NCI-H1417 treated with DMSO at 0.1 percent for 48 hours (cell line): ENCODE measurements at regions not wholly inside any gene's neighbourhood (a gene's known extent, or its start where the extent isn't known, plus 50 kb on each side); places are given as distances from the start of the nearest gene placed in this dataset.

Experiments used
- DNase-seq: peaks from one replicate; lab custom pipeline; 2025; lab: John Stamatoyannopoulos, UW

DNA sequence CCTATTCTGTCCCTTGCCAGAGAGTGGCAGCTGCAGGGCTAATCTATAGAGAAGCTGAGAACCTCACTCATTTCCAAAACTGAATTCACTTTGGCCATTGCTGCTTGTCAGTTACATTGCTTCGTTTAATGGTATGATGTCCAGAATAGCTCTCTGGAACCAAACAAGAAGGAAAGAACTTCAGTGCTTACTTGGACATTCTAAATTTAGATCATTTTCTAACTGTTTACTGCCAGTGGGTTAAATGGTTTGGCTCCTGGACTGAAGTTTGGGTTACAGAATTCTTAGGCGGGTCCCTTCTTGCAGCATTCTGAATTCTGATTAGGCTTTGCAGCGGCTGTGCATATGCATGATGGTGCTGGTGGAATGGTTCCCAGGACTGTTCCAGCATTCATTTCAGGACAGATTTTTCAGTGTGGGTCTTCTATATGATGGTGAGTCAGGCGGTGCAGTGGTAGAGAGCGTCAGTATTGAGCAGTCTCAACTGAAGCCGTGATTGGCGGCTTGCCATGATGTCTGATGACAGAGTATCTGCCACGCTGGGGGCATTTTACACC, 148.7 kb downstream of the DYRK2 start:
- DNase-seq, result no peak

DNA sequence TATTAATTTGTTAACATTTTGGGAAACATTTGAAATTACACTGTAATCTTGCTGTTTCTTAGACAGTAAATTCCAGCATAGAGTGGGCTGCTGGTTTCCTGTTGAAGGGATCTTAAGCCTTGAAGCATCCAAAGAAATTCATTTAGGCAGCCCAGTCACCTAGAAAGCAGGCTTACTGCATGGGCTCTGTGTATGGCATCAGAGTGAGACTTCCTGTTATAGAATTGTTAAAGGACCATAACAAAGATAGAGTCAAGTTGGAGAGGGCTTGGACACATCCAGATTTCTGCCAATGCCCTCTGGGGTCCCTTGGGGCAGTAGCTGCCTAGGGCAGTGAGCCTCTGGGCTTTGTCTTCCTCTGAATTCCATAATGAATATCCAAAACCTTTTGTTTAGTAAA, 149.2 kb downstream of the DYRK2 start:
- DNase-seq, result no peak

DNA sequence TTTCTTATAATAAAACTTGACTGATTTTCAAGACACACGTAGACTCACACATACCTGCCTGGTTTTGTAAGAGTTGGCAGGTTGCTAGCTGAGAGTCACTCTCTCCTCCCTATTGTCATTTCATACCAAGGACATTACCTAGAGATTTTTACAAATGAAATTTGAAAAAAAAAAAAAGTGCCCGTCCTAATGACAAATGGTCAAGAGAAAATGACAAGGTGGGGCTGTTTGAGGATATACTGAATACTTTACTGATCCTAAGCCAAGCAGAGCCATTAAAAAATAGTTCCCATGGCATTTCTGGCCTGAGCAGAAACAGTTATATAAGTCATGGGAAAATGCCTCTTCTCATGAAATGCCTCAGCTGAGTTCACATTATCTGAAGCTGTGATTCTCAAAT, 150.2 kb downstream of the DYRK2 start:
- no peak for DNase-seq

DNA sequence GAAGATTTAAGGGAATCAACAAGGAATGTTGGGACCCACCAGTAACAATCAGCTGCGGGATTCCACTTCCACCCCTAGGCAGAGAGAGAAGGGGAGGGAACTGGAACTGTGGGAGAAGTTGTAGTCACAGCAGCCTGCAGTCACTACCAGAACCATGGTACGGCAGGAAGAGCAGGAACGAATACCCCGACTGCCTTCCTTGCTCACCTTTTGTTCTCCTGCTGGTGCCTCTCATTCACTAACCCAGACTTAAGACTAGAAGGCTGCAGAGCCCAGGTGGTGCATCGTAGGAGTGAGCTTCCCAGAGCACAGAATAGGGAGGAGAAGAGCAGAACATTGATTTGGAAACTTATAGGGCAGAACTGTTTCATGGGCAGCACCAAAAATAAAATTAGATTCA, 154.2 kb downstream of the DYRK2 start:
- DNase-seq, result no peak

DNA sequence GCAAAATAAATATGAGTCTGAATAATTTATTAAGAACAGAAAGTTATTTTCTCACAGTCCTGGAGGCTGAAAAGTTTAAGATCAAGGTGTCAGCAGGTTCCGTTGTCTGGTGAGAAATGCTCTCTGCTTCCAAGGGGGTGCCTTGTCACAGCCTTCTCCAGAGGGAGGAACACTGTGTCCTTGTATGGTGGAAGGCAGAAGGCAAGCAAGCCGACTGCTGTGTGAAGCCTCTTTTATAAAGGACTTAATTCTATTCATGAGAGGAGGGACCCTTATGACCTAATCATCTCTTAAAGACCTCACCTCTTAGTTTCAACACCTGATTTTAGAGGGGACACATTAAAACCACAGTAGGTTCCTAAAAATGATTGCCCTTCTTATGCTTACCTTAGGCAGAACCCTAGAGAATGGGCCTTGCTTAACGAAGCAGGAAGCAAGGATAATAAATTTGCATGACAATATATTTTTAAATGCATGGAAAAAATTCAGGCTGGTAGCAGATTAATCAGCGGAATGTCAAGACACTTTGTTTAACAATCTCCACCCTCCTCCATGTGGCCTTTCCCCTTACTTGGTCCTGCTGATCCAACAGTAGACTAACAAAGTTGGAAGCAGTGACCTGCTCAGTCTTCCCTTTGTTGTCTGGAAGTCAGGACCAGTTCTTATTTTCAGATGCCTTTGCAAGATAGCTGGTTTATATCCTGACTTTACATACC, 154.9 kb downstream of the DYRK2 start:
- DNase-seq, result no peak

DNA sequence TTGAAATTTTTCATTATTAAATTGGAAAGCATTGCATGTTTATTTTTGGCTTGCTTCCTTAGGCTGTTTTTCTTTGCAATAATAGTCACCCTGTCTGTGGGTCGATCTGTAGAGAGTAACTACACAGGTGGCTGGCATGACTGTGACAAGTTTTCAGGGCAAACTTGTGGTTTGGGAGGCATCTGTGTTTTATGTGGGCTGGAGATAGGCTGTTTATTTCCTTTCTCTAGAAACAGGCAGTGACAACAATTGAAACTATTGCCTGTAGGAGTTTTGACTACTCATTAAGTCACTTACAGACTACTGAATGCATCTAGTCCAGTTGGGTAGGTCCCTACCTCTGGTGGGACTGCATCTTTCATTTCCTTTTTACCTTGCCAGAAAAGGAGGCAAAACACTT, 155.6 kb downstream of the DYRK2 start:
- DNase-seq, result no peak

DNA sequence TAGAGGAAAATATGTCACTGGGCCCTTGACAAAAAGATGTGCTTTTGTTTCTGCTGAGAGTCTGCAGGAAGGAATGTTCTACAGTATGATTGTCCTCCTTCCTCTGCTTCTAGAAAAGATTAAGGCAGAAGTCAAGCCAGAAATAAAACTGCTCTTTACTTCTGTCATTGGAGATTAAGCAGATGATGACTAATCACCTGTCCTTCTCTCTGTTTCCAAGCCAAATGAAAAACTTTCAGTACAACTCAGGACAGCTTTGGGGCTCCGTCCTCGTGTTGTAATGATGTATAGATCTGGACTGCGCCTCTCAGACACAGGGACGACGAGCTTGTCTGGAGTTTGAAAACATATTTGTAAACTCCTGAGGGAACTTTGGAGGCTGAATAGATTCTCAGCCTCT, 159.3 kb downstream of the DYRK2 start:
- no peak for DNase-seq

DNA sequence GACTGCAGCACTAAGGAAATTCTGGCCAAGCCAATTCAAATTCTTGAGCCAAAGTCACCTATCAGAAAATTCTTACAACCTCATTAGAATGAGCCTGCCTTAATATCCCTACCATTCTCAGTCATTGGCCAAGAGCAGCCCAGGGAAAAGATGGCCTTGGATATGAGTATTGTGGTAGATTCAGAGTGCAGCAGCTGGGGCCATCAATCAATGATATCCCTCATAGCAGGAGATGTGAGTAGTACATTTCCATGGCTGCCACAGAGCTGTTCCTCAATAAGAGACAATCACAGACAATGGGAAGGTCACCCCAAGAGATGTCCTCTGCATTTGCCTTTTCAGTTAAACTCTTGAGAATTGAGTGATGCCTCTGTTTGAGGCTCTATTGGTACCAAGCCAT, 161.6 kb downstream of the DYRK2 start:
- DNase-seq, result no peak

DNA sequence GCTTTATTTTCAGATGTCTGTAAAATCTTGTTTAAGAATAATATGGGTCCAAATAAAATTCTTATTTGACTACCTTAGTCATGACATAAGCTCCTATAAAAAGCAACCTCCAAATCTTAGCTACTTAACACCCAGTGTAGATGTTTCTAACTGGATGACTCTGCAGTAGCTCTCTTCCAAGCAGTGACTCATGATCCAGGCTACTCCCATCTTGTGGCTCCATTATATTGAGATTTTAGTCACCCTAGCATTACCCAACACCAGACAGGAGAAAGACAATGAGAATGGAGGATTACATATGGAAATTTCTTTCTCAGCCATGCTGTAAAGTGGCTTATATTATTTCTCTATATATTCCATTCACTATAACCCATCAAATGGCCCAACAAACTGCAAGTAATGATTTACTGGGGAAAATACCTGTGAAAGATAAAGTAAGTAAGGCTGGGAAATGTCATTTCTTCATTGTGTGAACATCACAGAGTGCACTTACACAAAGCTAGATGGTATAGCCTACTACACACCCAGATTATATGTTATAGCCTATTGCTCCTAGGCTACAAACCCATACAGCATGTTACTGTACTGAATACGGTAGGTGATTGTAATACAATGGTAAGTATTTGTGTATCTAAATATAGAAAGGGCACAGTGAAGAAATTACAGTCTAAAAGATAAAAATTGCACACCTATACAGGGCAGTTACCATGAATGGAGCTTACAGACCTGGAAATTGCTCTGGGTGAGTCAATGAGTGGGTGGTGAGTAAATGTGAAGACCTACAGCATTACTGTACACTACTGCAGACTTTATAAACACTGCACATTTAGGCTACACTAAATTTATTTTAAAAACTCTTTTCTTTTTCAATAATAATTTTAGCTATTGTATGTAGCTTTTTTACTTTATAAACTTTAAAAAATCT, 163.2 kb downstream of the DYRK2 start:
- DNase-seq, result no peak

DNA sequence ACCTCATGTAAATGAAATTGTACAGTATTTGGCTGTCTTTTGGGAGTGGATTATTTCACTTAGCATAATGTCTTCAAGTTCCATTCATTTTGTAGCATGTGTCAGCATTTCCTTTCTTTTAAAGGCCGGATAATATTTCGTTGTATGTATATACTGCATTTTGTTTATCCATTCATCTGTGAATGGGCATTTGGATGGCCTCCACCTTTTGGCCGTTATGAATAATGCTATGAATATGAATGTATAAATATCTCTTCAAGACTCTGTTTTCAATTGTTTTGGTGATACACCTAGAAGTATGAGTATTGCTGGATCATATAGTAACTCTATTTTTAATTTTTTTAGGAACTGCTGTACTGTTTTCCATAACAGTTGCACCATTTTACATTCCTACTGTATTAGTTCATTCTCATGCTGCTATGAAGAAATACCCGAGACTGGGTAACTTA, 164.9 kb downstream of the DYRK2 start:
- DNase-seq, result no peak

DNA sequence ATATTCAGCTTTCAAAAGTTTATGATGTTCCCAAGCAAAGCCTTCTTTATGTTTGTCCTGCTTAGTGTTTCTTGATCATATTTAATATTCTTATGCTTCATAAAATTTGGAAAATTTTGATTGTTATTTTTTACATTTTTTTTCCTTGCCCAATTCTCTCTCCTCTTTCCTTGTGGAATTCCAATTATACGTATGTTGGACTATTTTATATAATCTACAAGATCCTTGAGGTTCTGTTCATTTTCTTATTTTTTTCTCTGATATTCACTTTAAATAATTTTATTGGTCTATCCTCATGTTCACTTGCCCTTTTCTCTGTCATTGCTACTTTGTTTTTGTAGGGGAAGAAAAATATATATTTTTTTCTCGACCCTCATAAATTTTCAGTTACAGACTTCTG, 167.7 kb downstream of the DYRK2 start:
- DNase-seq, result no peak

DNA sequence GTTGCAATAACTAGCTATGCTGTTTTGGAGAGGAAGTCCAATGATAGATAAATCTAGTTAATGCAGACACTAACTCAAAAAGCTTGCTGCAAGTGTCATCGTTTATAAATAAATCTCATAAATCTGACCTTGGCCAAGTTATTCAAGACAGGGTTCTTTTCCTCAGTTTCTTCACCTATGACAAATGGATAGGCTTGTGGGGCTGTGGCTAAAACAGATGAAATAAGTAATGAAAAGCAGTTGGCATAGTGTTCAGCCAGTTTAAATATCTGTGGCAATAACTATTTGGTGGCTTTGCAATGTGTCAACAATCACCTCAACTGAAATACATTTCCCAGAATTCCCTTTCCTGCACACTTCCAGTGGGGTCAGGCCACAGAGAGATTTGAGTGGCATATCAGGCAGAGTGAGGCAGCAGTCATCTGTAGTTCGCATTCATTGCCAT, 169.9 kb downstream of the DYRK2 start:
- DNase-seq, result no peak

DNA sequence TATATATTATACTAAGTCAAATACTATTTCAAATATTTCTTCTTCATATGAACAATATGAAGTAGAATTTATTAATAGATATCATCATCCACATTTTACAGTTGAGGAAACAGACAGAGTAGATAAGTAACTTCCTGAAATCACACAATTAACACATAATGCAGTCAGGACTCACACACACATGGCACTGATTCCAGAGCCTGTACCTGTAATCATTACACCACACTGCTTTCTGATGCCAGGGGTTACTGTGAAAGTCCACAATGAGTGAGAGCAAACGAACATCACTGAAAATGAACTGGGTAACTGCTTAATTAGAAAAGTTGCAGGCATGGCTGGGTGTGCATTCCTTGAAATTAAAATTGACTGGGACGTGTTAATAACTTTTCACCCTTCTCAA, 169.3 kb upstream of the IFNG-AS1 start:
- DNase-seq, result no peak

DNA sequence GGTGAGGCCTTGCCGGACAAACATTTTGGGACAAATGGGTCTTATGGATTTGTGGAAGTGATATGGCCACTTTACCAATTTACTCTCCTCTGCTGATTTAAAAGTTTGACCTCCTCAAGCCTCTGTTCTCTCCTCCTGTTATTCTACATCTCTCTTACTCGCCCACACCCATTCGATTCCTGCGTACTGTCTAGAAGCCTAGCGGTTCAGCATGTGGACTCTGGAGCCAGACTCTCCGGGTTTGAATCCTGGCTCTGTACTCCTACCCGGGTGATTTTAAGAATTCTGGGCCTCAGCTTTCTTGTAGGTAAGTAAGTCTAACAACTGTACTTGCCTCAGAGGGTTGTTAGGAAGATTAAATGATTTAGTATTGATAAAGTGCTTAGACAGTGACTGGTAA, 168.6 kb upstream of the IFNG-AS1 start:
- no peak for DNase-seq

DNA sequence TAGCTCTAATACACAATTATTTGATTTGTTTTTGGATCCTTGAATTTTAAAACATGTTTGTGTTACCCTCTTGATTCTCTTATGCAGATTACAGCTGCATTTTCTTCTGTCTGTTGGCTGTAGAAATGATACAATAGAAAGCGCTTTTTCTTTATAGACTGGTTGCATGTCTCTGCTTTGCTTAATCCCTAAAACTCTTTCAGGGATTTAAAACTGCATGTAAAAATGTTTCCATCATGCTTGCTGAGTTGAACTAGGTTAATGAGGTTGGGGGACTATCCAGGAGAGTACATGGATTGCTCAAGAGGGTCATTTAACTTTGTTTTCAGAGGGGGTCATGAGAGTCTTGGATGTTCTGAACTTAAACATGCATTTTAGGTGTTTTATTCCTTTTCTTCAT, 166.4 kb upstream of the IFNG-AS1 start:
- DNase-seq, result no peak

DNA sequence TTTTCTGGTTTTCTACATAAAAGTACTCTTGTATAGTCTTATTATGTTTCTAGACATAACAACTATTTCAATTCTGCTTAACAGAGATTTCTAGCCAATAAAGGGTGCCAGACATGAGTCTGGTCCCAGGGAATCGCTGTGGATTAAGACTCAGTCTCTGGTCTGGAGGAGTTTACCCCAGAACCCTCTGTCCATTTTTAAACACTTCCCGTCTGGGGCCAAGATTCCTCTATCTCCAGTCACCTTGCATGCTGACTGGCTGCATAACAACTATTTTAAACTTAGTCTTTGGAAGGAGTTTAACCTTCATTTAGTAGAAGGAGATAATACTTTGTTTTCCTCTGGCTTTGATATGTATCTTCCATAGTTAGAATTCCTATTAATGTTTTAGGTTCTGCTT, 163.1 kb upstream of the IFNG-AS1 start:
- no peak for DNase-seq

DNA sequence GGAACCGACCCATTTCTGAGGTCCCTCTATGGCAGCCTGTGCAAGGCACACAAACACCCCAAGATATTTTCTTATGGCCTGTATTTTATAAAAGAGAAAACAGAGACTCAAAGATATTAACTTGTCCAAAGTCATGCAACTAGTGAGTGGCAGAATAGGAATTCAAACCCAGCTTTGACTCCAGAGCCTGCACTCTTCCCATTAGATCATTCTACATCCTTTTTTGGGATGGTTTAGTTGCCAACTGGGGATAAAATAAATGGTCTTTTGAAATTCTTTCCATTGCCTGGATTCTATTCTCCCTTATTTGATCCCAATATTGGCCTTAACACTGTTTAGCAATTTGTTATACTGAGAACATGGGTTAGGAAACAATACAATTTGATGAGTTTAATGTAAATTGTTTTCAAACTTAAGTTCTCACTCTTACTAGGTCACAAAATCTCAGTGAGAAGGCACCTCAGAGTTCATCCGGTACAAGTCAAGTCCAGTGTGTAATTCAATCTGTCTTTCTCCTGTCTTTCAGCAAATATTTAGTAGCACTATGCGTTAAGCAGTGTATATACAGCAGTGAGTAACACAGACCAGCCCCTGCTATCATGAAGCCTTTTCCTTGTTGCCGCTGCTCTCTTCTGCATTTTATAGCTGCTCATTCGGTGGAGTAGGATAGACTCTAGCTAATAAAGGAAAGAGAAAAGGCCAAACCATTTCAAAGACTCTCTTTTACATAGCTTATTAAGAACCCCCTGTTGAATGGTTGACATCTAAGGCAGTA, 162.1 kb upstream of the IFNG-AS1 start:
- DNase-seq, result no peak

DNA sequence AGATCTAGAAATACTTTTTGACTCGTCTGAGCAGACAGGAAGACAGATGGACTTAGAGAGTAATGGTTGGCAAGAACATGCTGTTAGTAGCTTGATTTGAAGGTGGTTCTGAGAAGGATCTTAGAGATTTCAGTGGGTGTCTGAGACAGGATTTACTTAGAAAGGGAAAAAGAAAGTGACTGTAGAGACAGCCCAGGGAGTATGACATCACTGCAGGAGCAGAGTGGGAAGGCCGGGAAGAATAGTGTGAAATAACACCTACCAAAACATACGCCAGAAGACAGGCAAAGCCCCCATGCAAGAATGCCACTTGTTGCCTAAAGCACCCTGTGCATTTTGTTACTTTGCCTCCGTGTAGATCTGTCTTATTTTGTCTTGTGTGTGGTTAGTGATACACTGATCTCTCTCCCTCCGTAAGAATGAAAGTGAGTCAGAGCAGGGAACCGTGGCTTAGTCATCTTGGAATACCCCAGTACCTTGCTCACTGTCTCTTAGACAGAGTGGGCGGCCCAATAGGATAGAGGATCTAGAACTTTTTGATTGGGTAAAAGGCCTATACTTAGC, 161.3 kb upstream of the IFNG-AS1 start:
- no peak for DNase-seq

DNA sequence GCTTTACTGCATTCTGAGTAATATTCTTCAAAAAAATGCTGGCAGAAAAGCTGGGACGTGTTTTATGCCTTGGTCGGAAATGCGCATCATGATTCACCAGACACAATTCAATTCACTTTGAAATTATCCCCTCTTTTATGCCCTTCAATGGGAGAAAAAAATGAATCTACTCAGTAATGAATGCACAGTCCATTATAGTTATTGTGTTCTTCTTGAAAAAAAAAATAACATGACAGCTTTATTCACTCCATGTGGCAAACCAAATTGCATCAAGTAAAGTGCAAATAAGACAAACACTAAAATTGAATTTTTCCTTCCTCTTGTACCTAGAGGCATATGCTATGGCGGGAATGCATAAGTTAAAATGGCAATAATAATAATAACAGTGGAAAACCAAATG, 159.4 kb upstream of the IFNG-AS1 start:
- no peak for DNase-seq

DNA sequence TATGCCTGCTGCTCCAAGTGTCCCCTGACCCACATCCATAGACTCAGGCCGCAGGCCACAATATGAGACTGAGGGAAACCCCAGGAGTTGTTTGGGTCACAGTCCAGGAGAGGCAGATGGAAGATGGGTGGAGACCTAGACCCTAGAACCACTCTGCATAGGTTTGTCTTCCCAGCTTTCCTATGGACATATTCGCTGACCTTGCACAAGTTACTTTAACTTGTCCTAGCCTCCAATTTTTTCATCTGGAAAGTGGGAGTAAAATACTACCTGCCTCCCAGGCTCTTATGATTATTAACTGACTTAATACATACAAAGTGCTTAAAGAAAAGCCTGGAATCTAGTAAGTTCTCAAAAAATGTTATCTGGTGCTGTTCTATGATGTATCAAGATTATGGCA, 157.1 kb upstream of the IFNG-AS1 start:
- DNase-seq, result no peak

DNA sequence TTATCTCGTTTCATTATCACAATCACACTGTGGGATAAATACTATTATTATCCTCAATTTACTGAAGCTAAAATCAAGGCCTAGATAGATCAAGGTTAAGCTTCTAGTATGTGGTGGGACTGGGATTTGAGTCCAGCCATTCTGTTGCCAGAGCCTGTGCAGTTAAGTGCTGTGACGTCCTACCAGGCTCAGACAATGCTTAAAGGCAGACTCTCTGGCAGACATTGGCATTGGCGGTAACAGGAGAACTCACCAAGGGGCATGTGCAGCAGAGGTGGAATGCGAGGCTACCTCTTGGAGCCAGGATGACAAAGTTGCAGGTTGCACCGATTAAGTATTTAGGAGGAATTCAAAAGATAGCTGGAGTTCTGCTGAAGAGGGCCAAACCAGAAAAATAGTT, 155.6 kb upstream of the IFNG-AS1 start:
- DNase-seq, result no peak

DNA sequence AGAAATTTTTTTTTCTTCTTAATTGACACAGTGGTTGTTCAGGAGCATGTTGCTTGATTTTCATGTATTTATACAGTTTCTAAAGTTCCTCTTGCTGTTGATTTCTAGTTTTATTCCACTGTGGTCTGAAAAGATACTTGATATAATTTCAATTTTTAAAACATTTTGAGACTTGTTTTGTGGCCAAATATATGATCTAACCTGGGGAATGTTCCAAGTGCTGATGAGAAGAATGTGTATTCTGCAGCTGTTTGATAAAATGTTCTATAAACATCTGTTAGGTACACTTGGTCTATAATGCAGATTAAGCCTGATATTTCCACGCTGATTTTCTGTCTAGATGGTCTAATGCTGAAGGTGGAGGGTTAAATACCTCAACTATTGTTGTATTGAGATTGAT, 151.4 kb upstream of the IFNG-AS1 start:
- DNase-seq, result no peak
